Hepatocyte (in vitro differentiated cells): ENCODE measurements at regions not wholly inside any gene's neighbourhood (a gene's known extent, or its start where the extent isn't known, plus 50 kb on each side); places are given as distances from the start of the nearest gene placed in this dataset.
A peak's percentile ranks its signal among the peaks of the same experiment; 100 is the strongest.

Experiments
- DNase-seq: peaks from one replicate; pipeline ENCODE4 v3.0.0-alpha.2; 2016; ENCODE audit warnings: low spot score
- H2AFZ ChIP-seq: fragments of 200-600 bp; sonication (generic); 2 replicates; pipeline ENCODE4 v1.6.0; 2016; ENCODE audit warnings: antibody characterized with exemption, mild to moderate bottlenecking
- H3K27ac ChIP-seq: fragments of 200-600 bp; sonication (generic); 2 replicates; pipeline ENCODE4 v1.5.1; 2016; ENCODE audit warnings: mild to moderate bottlenecking
- H3K27me3 ChIP-seq: fragments of 200-600 bp; sonication (generic); 2 replicates; pipeline ENCODE4 v1.6.1; 2016
- H3K36me3 ChIP-seq: fragments of 200-600 bp; sonication (generic); replicated peaks from 2 replicates; pipeline ENCODE4 v1.5.1; 2016; ENCODE audit warnings: low read depth; ENCODE audit not compliant: insufficient read depth
- H3K4me1 ChIP-seq: fragments of 200-600 bp; sonication (generic); 2 replicates; pipeline ENCODE4 v1.5.1; 2016; ENCODE audit warnings: mild to moderate bottlenecking, moderate library complexity; ENCODE audit not compliant: insufficient read depth
- H3K4me2 ChIP-seq: fragments of 200-600 bp; sonication (generic); 2 replicates; pipeline ENCODE4 v1.6.0; 2016
- H3K4me3 ChIP-seq: fragments of 200-600 bp; sonication (generic); 2 replicates; pipeline ENCODE4 v1.5.1; 2016; ENCODE audit warnings: mild to moderate bottlenecking
- H3K79me2 ChIP-seq: fragments of 200-600 bp; sonication (generic); 2 replicates; pipeline ENCODE4 v1.6.0; 2017; ENCODE audit warnings: mild to moderate bottlenecking
- H3K9me2 ChIP-seq: fragments of 200-600 bp; sonication (generic); replicated peaks from 2 replicates; pipeline ENCODE4 v1.6.0; 2017; ENCODE audit warnings: mild to moderate bottlenecking; ENCODE audit not compliant: insufficient read depth
- H3K9me3 ChIP-seq: fragments of 200-600 bp; sonication (generic); 2 replicates; pipeline ENCODE4 v1.5.1; 2016; ENCODE audit warnings: low read depth, mild to moderate bottlenecking
- H4K20me1 ChIP-seq: fragments of 200-600 bp; sonication (generic); 2 replicates; pipeline ENCODE4 v1.6.0; 2016; ENCODE audit warnings: mild to moderate bottlenecking; ENCODE audit not compliant: insufficient read depth, poor library complexity, severe bottlenecking
- CTCF ChIP-seq: fragments of 200-600 bp; sonication (generic); IDR thresholded peaks from 2 replicates; pipeline ENCODE4 v1.5.1; 2016; ENCODE audit warnings: antibody characterized with exemption, mild to moderate bottlenecking; ENCODE audit not compliant: poor library complexity
- EZH2 ChIP-seq: fragments of 200-600 bp; sonication (generic); IDR thresholded peaks from 2 replicates; pipeline ENCODE4 v1.6.1; 2016; ENCODE audit warnings: antibody characterized with exemption, mild to moderate bottlenecking, borderline replicate concordance
- EZH2phosphoT487 ChIP-seq: fragments of 200-600 bp; sonication (generic); IDR thresholded peaks from one replicate; pipeline ENCODE4 v1.6.1; 2018; ENCODE audit warnings: antibody characterized with exemption, mild to moderate bottlenecking, low read depth, moderate library complexity; ENCODE audit not compliant: unreplicated experiment, severe bottlenecking
- WGBS: methylation state at CpG from one replicate; pipeline ENCODE4 v1.1.6; 2016; ENCODE audit warnings: low lambda C conversion rate; ENCODE audit errors: missing lambda C conversion rate; 5-methylcytosine and 5-hydroxymethylcytosine counted together

DNA sequence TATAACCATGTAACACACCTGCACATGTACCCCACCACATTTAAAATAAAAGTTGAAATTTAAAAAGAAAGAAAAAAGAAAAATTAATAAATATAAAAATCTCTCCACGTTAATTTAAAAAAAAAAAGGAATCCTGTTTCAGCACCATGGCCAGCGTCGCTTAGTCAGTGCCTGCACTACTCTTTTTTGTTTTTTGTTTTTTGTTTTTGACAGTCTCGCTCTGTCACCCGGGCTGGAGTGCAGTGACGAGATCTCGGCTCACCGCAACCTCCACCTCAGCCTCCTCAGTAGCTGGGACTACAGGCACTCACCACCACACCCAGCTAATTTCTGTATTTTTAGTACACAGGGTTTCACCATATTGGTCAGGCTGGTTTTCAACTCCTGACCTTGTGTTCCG is 835.9 kb downstream of the UQCRFS1 start:
- 40% methylated on average over 9 of the region's 9 CpGs for WGBS
- H3K36me3 ChIP-seq: no peaks in the 10 kb centered on the region
- no peak overlapping the region for H3K4me2 ChIP-seq
- H3K4me1 ChIP-seq: no peaks in the 10 kb centered on the region
- H3K27ac ChIP-seq: no peak overlapping the region
- peak; percentile 19 for DNase-seq
- H3K79me2 ChIP-seq: no peaks in the 10 kb centered on the region
- TF ChIP-seq CTCF (no peak), EZH2 (no peak), EZH2phosphoT487 (no peak)
- H4K20me1 ChIP-seq: no peaks in the 10 kb centered on the region
- no peak overlapping the region for H2AFZ ChIP-seq
- H3K9me3 ChIP-seq: no peaks in the 10 kb centered on the region
- no peaks in the 10 kb centered on the region for H3K9me2 ChIP-seq
- H3K4me3 ChIP-seq: no peak overlapping the region
- H3K27me3 ChIP-seq: no peaks in the 10 kb centered on the region

DNA sequence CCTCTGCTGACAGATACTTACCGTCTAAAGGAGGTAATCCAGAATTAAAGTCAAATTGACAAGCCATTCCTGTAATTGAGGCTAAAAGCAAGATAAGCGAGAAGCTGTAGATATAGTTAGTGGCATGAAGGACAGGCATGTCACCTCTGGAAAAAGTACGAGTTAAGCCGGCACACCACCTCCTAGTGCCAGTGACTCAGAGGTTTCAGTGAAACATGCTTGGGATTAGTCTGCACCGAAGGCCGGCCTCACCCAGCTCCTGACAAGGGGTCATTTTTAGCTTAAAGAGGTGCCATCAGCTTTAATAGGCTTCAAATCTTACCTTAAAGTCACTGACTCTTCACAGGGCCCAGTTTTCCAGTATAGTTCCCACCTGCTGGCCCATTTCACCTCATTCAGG is 838.0 kb downstream of the UQCRFS1 start:
- H3K27me3 ChIP-seq: no peaks in the 10 kb centered on the region
- H3K4me1 ChIP-seq: no peaks in the 10 kb centered on the region
- no peak overlapping the region for H3K4me2 ChIP-seq
- no peaks in the 10 kb centered on the region for H3K9me2 ChIP-seq
- WGBS: 58% methylated on average over 6 of the region's 6 CpGs
- no peak for TF ChIP-seq CTCF
- TF ChIP-seq EZH2: no peak
- no peak for TF ChIP-seq EZH2phosphoT487
- H3K36me3 ChIP-seq: no peaks in the 10 kb centered on the region
- H4K20me1 ChIP-seq: no peaks in the 10 kb centered on the region
- H3K27ac ChIP-seq: no peak overlapping the region
- no peak overlapping the region for H3K4me3 ChIP-seq
- H3K9me3 ChIP-seq: no peaks in the 10 kb centered on the region
- H3K79me2 ChIP-seq: no peaks in the 10 kb centered on the region
- DNase-seq: no peak
- H2AFZ ChIP-seq: no peak overlapping the region

DNA sequence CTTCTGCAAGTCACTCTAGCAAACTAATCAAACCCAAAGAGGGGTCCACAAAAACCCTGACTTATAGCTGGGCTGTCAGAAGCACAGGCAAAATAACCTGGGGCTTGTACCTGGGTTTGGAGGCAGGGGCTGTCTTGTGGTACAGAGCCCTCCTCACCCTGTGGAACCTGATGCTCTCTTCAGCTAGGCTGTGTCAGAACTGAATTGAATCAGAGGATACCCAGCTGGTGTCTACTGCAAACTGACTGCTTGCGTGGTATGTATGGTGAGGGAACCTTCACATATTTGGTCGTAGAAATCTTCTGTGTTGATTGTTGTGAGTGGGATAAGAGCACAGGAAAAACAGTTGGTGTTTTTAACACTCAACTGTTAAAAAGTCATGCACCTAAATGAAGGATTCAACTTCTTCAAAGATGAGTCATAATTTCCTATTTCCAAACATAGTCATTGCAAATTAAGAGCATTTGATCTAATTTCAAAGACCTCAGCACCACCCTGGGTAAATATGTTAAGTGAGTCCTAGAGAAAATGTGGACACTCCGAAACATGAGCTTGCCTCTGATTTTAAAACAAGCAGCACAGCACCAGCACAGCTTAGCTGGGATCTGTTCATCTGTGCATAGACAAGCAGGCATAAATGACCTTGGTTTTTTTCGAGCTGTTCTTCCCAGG is 840.2 kb downstream of the UQCRFS1 start:
- no peak for TF ChIP-seq EZH2
- TF ChIP-seq EZH2phosphoT487: no peak
- TF ChIP-seq CTCF: no peak
- Histone ChIP-seq H3K9me2 (no peaks in the 10 kb centered on the region), H3K4me1 (no peaks in the 10 kb centered on the region), H3K4me2 (no peak overlapping the region), H3K36me3 (no peaks in the 10 kb centered on the region), H4K20me1 (no peaks in the 10 kb centered on the region), H2AFZ (no peak overlapping the region), H3K9me3 (no peaks in the 10 kb centered on the region), H3K79me2 (no peaks in the 10 kb centered on the region), H3K4me3 (no peak overlapping the region), H3K27me3 (no peaks in the 10 kb centered on the region), H3K27ac (no peak overlapping the region)
- WGBS: 73% methylated on average over 4 of the region's 4 CpGs
- no peak for DNase-seq
